Fibroblast of villous mesenchyme (primary cell): ENCODE measurements at regions not wholly inside any gene's neighbourhood (a gene's known extent, or its start where the extent isn't known, plus 50 kb on each side); places are given as distances from the start of the nearest gene placed in this dataset.

Source experiments
- DNase-seq: peaks from one replicate; pipeline ENCODE4 v3.0.0-alpha.2; 2010; ENCODE audit warnings: low read depth
- H3K4me3 ChIP-seq: 2 replicates; pipeline ENCODE4 v1.5.1; 2011; ENCODE audit warnings: low read depth, mild to moderate bottlenecking, low read length
- CTCF ChIP-seq: IDR thresholded peaks from 2 replicates; pipeline ENCODE4 v1.5.1; 2012; ENCODE audit warnings: low read depth, mild to moderate bottlenecking, low read length; ENCODE audit not compliant: insufficient read depth

DNA sequence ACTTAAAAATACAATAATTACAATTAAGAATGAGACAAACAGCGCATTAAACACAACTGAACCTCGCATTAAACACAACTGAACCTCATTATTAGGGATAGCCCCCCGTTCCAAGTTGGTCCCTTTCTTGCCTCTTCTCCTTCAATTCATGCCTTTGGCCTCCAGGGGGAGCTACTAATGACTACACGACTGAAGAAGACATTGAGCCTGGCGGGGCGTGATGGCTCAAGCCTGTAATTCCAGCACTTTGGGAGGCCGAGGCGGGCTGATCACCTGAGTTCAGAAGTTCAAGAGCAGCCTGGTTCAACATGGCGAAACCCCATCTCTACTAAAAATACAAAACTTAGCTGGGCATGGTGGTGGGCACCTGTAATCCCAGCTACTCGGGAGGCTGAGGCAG lies 56.4 kb upstream of the NWD2 start:
- no peak for TF ChIP-seq CTCF
- DNase-seq: no peak
- no peak overlapping the region for H3K4me3 ChIP-seq
